ENCODE measurements at regions not wholly inside any gene's neighbourhood (a gene's known extent, or its start where the extent isn't known, plus 50 kb on each side); places are given as distances from the start of the nearest gene placed in this dataset.

DNA sequence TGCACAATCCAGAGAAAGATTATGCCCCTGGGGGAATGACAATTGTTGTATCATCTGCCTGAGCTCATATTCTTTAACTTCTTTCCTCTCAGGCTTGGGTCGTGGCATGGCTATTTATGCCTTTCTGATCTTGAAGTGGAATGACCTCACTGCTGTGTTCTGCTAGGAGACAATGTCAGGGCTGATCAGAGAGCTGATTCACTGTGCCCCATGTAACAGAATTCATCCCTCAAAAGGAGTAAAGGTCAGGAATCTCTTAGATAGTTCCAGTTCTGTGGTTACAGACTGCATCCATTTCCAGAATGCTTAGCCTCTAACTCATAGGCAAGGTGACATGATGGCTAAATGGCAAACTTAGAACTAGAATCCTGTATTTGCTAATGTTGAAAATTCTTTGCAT, 511.7 kb upstream of the CNTNAP5 start:
- in situ Hi-C loops (cut with HindIII; ENCODE audit: low pct_unique_long_range_greater_than_20kb, low sequenced_read_pairs) = no loop called here
- H3K36me3 ChIP-seq (ENCODE audit: control insufficient read depth, insufficient read depth, low read length) = no peaks in the 10 kb centered on the region
- ChIA-PET CTCF (no interaction called here), POLR2A (no interaction called here)
- no peak overlapping the region for H3K27ac ChIP-seq (ENCODE audit: low read length)
- H3K4me3 ChIP-seq (ENCODE audit: low read depth in 2 of 2, low read length in 2 of 2) = no peak overlapping the region
- ATAC-seq (no peak), DNase-seq (ENCODE audit: low read depth, low spot score) (no peak)
- no peaks in the 10 kb centered on the region for H3K9me3 ChIP-seq (ENCODE audit: control insufficient read depth, insufficient read depth, low read depth, low read length)
- H3K4me1 ChIP-seq (ENCODE audit: control insufficient read depth, insufficient read depth, low read length) = no peaks in the 10 kb centered on the region
- intact Hi-C loops (cut with micrococcal nuclease; ENCODE audit: unreplicated experiment) = no loop called here
- TF ChIP-seq POLR2AphosphoS5 (IDR thresholded peaks at IDR 0.05; ENCODE audit: low read depth, low read length) = no peak
- no peak for TF ChIP-seq TCF7L2 (IDR thresholded peaks at IDR 0.05; ENCODE audit: low read depth, low read length)
- no peak for TF ChIP-seq SIN3A (IDR thresholded peaks at IDR 0.05; ENCODE audit: borderline replicate concordance, insufficient read depth, low read depth, low read length)
- TF ChIP-seq CTCF (IDR thresholded peaks at IDR 0.05) = no peak
- TF ChIP-seq, protein P1, sequence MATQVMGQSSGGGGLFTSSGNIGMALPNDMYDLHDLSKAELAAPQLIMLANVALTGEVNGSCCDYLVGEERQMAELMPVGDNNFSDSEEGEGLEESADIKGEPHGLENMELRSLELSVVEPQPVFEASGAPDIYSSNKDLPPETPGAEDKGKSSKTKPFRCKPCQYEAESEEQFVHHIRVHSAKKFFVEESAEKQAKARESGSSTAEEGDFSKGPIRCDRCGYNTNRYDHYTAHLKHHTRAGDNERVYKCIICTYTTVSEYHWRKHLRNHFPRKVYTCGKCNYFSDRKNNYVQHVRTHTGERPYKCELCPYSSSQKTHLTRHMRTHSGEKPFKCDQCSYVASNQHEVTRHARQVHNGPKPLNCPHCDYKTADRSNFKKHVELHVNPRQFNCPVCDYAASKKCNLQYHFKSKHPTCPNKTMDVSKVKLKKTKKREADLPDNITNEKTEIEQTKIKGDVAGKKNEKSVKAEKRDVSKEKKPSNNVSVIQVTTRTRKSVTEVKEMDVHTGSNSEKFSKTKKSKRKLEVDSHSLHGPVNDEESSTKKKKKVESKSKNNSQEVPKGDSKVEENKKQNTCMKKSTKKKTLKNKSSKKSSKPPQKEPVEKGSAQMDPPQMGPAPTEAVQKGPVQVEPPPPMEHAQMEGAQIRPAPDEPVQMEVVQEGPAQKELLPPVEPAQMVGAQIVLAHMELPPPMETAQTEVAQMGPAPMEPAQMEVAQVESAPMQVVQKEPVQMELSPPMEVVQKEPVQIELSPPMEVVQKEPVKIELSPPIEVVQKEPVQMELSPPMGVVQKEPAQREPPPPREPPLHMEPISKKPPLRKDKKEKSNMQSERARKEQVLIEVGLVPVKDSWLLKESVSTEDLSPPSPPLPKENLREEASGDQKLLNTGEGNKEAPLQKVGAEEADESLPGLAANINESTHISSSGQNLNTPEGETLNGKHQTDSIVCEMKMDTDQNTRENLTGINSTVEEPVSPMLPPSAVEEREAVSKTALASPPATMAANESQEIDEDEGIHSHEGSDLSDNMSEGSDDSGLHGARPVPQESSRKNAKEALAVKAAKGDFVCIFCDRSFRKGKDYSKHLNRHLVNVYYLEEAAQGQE (IDR thresholded peaks at IDR 0.05; ENCODE audit: insufficient read depth in 1 of 2, low read depth in 2 of 2, low read length in 1 of 2) = no peak
- H3K27me3 ChIP-seq (ENCODE audit: control insufficient read depth, insufficient read depth, low read length) = no peaks in the 10 kb centered on the region
- no TSS peak for BruUV-seq (replicated peaks)

GRCh38 chr2:123514613-123515207, 510.4 kb upstream of the CNTNAP5 start:
- Histone ChIP-seq H3K27me3 (ENCODE audit: control insufficient read depth, insufficient read depth, low read length) (no peaks in the 10 kb centered on the region), H3K27ac (ENCODE audit: low read length) (no peak overlapping the region), H3K4me3 (ENCODE audit: low read depth in 2 of 2, low read length in 2 of 2) (no peak overlapping the region), H3K9me3 (ENCODE audit: control insufficient read depth, insufficient read depth, low read depth, low read length) (no peaks in the 10 kb centered on the region), H3K4me1 (ENCODE audit: control insufficient read depth, insufficient read depth, low read length) (no peaks in the 10 kb centered on the region), H3K36me3 (ENCODE audit: control insufficient read depth, insufficient read depth, low read length) (no peaks in the 10 kb centered on the region)
- ChIA-PET POLR2A (no interaction called here), CTCF (no interaction called here)
- no TSS peak for BruUV-seq (replicated peaks)
- no peak for DNase-seq (ENCODE audit: low read depth, low spot score)
- TF ChIP-seq SIN3A (IDR thresholded peaks at IDR 0.05; ENCODE audit: borderline replicate concordance, insufficient read depth, low read depth, low read length) (no peak), POLR2AphosphoS5 (IDR thresholded peaks at IDR 0.05; ENCODE audit: low read depth, low read length) (no peak), TCF7L2 (IDR thresholded peaks at IDR 0.05; ENCODE audit: low read depth, low read length) (no peak), CTCF (IDR thresholded peaks at IDR 0.05) (no peak)
- TF ChIP-seq, protein P1 (IDR thresholded peaks at IDR 0.05; ENCODE audit: insufficient read depth in 1 of 2, low read depth in 2 of 2, low read length in 1 of 2) = no peak
- no peak for ATAC-seq
- in situ Hi-C loops (cut with HindIII; ENCODE audit: low pct_unique_long_range_greater_than_20kb, low sequenced_read_pairs) = no loop called here
- intact Hi-C loops (cut with micrococcal nuclease; ENCODE audit: unreplicated experiment) = no loop called here

Data from Panc1 (cell line).